Mammary epithelial cell (primary cell): ENCODE measurements at regions not wholly inside any gene's neighbourhood (a gene's known extent, or its start where the extent isn't known, plus 50 kb on each side); places are given as distances from the start of the nearest gene placed in this dataset.

Experiments used
- CTCF ChIP-seq, 2 donors: IDR thresholded peaks in 1 of 2; conservative IDR thresholded peaks in 1 of 2; 2 replicates each; pipeline ENCODE4 v1.5.1; 2011 to 2012; ENCODE audit warnings: inconsistent platforms in 2 of 2, low read length in 2 of 2, mild to moderate bottlenecking in 2 of 2, control low read depth in 1 of 2, low read depth in 1 of 2; ENCODE audit not compliant: insufficient read depth in 1 of 2; ENCODE audit errors: extremely low read depth in 1 of 2
- EZH2 ChIP-seq: IDR thresholded peaks from 2 replicates; pipeline ENCODE4 v1.6.1; 2012; ENCODE audit warnings: low read length, inconsistent platforms, borderline replicate concordance

GRCh38 chr1:30323352-30323751 lies 400.0 kb downstream of the MATN1 start:
- TF ChIP-seq CTCF (conservative IDR thresholded peaks at IDR 0.05 in 1 of 2, IDR thresholded peaks at IDR 0.05 in 1 of 2; ENCODE audit: extremely low read depth in 1 of 2, insufficient read depth in 1 of 2, low read depth in 1 of 2, low read length in 2 of 2), result no peak
- no peak for TF ChIP-seq EZH2
